Adrenal gland (tissue), 5 donors: ENCODE measurements at regions not wholly inside any gene's neighbourhood (a gene's known extent, or its start where the extent isn't known, plus 50 kb on each side); places are given as distances from the start of the nearest gene placed in this dataset.
"Not testable (repeated sequence)": the region's sequence is repeated elsewhere in the genome, so short reads cannot be mapped to it uniquely, and the experiment has no call there.

Source experiments
- POLR2A ChIP-seq, 2 donors: fragments of 450-650 bp; IDR thresholded peaks; one replicate each; pipeline ENCODE4 v1.6.1; 2017; ENCODE audit warnings: antibody characterized with exemption in 2 of 2, mild to moderate bottlenecking in 2 of 2, moderate library complexity in 1 of 2
- TF ChIP-seq, protein P1 (sequence below), 6 experiments: fragments of 450-650 bp in 4 of 6; fragments of 200-600 bp in 2 of 6; sonication (generic) in 1 of 6; IDR thresholded peaks; 1 replicate in 5 of 6; 2 replicates in 1 of 6; pipeline versions ENCODE4 v1.5.1 to v1.8.0; 2016 to 2021; ENCODE audit warnings: antibody characterized with exemption in 6 of 6, mild to moderate bottlenecking in 2 of 6, moderate library complexity in 1 of 6
- donor health status: DM: no; HTN: no; CAD: no.

DNA sequence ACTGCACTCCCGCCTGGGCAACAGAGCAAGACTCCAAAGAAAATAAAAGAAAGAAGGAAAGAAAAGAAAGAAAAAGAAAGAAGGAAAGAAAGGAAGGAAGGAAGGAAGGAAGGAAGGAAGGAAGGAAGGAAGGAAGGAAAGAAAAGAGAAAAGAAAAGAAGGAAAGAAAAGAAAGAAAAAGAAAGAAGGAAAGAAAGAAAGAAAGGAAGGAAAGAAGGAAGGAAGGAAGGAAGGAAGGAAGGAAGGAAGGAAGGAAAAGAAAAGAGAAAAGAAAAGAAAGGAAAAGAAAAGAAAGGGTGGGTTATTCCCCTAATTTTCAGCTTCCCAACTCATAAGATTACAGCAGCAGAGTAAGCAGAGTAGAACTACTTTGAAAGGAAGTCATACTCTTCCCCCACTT lies 64.4 kb downstream of the TMEM200C start:
- TF ChIP-seq, protein P1, sequence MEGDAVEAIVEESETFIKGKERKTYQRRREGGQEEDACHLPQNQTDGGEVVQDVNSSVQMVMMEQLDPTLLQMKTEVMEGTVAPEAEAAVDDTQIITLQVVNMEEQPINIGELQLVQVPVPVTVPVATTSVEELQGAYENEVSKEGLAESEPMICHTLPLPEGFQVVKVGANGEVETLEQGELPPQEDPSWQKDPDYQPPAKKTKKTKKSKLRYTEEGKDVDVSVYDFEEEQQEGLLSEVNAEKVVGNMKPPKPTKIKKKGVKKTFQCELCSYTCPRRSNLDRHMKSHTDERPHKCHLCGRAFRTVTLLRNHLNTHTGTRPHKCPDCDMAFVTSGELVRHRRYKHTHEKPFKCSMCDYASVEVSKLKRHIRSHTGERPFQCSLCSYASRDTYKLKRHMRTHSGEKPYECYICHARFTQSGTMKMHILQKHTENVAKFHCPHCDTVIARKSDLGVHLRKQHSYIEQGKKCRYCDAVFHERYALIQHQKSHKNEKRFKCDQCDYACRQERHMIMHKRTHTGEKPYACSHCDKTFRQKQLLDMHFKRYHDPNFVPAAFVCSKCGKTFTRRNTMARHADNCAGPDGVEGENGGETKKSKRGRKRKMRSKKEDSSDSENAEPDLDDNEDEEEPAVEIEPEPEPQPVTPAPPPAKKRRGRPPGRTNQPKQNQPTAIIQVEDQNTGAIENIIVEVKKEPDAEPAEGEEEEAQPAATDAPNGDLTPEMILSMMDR (IDR thresholded peaks at IDR 0.05): not testable (repeated sequence)
- TF ChIP-seq POLR2A (IDR thresholded peaks at IDR 0.05): not testable (repeated sequence)
